AG09309 (cell line): ENCODE measurements at regions not wholly inside any gene's neighbourhood (a gene's known extent, or its start where the extent isn't known, plus 50 kb on each side); places are given as distances from the start of the nearest gene placed in this dataset.

Experiments used
- DNase-seq: peaks from one replicate; pipeline ENCODE4 v3.0.0-alpha.2; 2010; ENCODE audit warnings: low read depth
- H3K4me3 ChIP-seq: 2 replicates; pipeline ENCODE4 v1.5.1; 2011; ENCODE audit warnings: mild to moderate bottlenecking, low read depth, low read length, moderate library complexity; ENCODE audit not compliant: control insufficient read depth
- CTCF ChIP-seq: IDR thresholded peaks from 2 replicates; pipeline ENCODE4 v1.5.1; 2011; ENCODE audit warnings: mild to moderate bottlenecking, low read depth, low read length, inconsistent platforms; ENCODE audit not compliant: insufficient read depth, control insufficient read depth; ENCODE audit errors: missing control alignments

GRCh38 chr12:114302606-114303315 lies 103.2 kb downstream of the TBX5 start:
- DNase-seq = no peak
- H3K4me3 ChIP-seq = no peak overlapping the region
- TF ChIP-seq CTCF = no peak

GRCh38 chr12:114302117-114302516 lies 103.8 kb downstream of the TBX5 start:
- no peak for DNase-seq
- TF ChIP-seq CTCF = no peak
- H3K4me3 ChIP-seq = no peak overlapping the region

GRCh38 chr12:114294303-114294685 lies 111.7 kb downstream of the TBX5 start:
- peak; percentile 42 for DNase-seq
- TF ChIP-seq CTCF = no peak
- no peak overlapping the region for H3K4me3 ChIP-seq

- no peak overlapping the region for H3K4me3 ChIP-seq
- DNase-seq = no peak
- TF ChIP-seq CTCF = no peak
Observed at GRCh38 chr12:114293571-114294302, 112.2 kb downstream of the TBX5 start.

- DNase-seq = no peak
- H3K4me3 ChIP-seq = no peak overlapping the region
- no peak for TF ChIP-seq CTCF
Observed at GRCh38 chr12:114293073-114293472, 112.9 kb downstream of the TBX5 start.

- no peak for TF ChIP-seq CTCF
- DNase-seq = no peak
Observed at GRCh38 chr12:114291389-114292060, 114.4 kb downstream of the TBX5 start.

More at GRCh38 chr12:114291389-114292060, 114.4 kb downstream of the TBX5 start:
- no peak overlapping the region for H3K4me3 ChIP-seq
